ENCODE measurements at regions not wholly inside any gene's neighbourhood (a gene's known extent, or its start where the extent isn't known, plus 50 kb on each side); places are given as distances from the start of the nearest gene placed in this dataset.

- Mint-ChIP-seq H3K4me1 (ENCODE audit: low read depth, unreplicated experiment) (peaks cover 3% of the 10 kb centered on the region), H3K27ac (ENCODE audit: unreplicated experiment) (no peak overlapping the region), H3K27me3 (ENCODE audit: unreplicated experiment) (no peaks in the 10 kb centered on the region), H3K36me3 (ENCODE audit: unreplicated experiment) (no peaks in the 10 kb centered on the region), H3K9me3 (ENCODE audit: unreplicated experiment) (no peaks in the 10 kb centered on the region), H3K4me3 (ENCODE audit: unreplicated experiment) (no peak overlapping the region)
- DNase-seq, result no peak
- TF ChIP-seq CTCF (IDR thresholded peaks at IDR 0.05; ENCODE audit: partially characterized antibody, unreplicated experiment), result no peak
These were observed 387.8 kb downstream of the SMOC2 start for GRCh38 chr6:168828800-168829199.

GRCh38 chr6:168828035-168828434 lies 387.1 kb downstream of the SMOC2 start:
- H3K36me3 Mint-ChIP-seq (ENCODE audit: unreplicated experiment), result no peaks in the 10 kb centered on the region
- H3K9me3 Mint-ChIP-seq (ENCODE audit: unreplicated experiment), result no peaks in the 10 kb centered on the region
- no peaks in the 10 kb centered on the region for H3K27me3 Mint-ChIP-seq (ENCODE audit: unreplicated experiment)
- no peak overlapping the region for H3K4me3 Mint-ChIP-seq (ENCODE audit: unreplicated experiment)
- no peak overlapping the region for H3K27ac Mint-ChIP-seq (ENCODE audit: unreplicated experiment)
- DNase-seq, result no peak
- TF ChIP-seq CTCF (IDR thresholded peaks at IDR 0.05; ENCODE audit: partially characterized antibody, unreplicated experiment), result no peak
- H3K4me1 Mint-ChIP-seq (ENCODE audit: low read depth, unreplicated experiment), result peaks cover 5% of the 10 kb centered on the region

GRCh38 chr6:168827586-168827871 lies 386.5 kb downstream of the SMOC2 start:
- Mint-ChIP-seq H3K36me3 (ENCODE audit: unreplicated experiment) (no peaks in the 10 kb centered on the region), H3K4me1 (ENCODE audit: low read depth, unreplicated experiment) (peaks cover 5% of the 10 kb centered on the region), H3K9me3 (ENCODE audit: unreplicated experiment) (no peaks in the 10 kb centered on the region), H3K4me3 (ENCODE audit: unreplicated experiment) (no peak overlapping the region), H3K27ac (ENCODE audit: unreplicated experiment) (no peak overlapping the region), H3K27me3 (ENCODE audit: unreplicated experiment) (no peaks in the 10 kb centered on the region)
- TF ChIP-seq CTCF (IDR thresholded peaks at IDR 0.05; ENCODE audit: partially characterized antibody, unreplicated experiment), result no peak
- no peak for DNase-seq

GRCh38 chr6:168826726-168827585 lies 386.0 kb downstream of the SMOC2 start:
- Mint-ChIP-seq H3K4me1 (ENCODE audit: low read depth, unreplicated experiment) (peaks cover 5% of the 10 kb centered on the region), H3K27me3 (ENCODE audit: unreplicated experiment) (no peaks in the 10 kb centered on the region), H3K36me3 (ENCODE audit: unreplicated experiment) (no peaks in the 10 kb centered on the region), H3K9me3 (ENCODE audit: unreplicated experiment) (no peaks in the 10 kb centered on the region), H3K4me3 (ENCODE audit: unreplicated experiment) (no peak overlapping the region), H3K27ac (ENCODE audit: unreplicated experiment) (no peak overlapping the region)
- no peak for TF ChIP-seq CTCF (IDR thresholded peaks at IDR 0.05; ENCODE audit: partially characterized antibody, unreplicated experiment)
- DNase-seq, result no peak

GRCh38 chr6:168826078-168826390 lies 385.1 kb downstream of the SMOC2 start:
- Mint-ChIP-seq H3K9me3 (ENCODE audit: unreplicated experiment) (no peaks in the 10 kb centered on the region), H3K27ac (ENCODE audit: unreplicated experiment) (no peak overlapping the region), H3K4me1 (ENCODE audit: low read depth, unreplicated experiment) (peaks cover 5% of the 10 kb centered on the region), H3K4me3 (ENCODE audit: unreplicated experiment) (no peak overlapping the region), H3K36me3 (ENCODE audit: unreplicated experiment) (no peaks in the 10 kb centered on the region), H3K27me3 (ENCODE audit: unreplicated experiment) (no peaks in the 10 kb centered on the region)
- no peak for TF ChIP-seq CTCF (IDR thresholded peaks at IDR 0.05; ENCODE audit: partially characterized antibody, unreplicated experiment)
- no peak for DNase-seq
